Neural cell (in vitro differentiated cells): ENCODE measurements at regions not wholly inside any gene's neighbourhood (a gene's known extent, or its start where the extent isn't known, plus 50 kb on each side); places are given as distances from the start of the nearest gene placed in this dataset.

ENCODE experiments used
- H2AFZ ChIP-seq: fragments of 200-600, 300-800 bp; sonication (generic), shearing (Covaris generic); 2 replicates; pipeline ENCODE4 v1.6.0; 2014; ENCODE audit warnings: low read depth, mild to moderate bottlenecking, antibody characterized with exemption, low read length, moderate library complexity
- H3F3A ChIP-seq: fragments of 200-600 bp; shearing (Covaris generic); 2 replicates; pipeline ENCODE4 v1.6.1; 2016; ENCODE audit warnings: mild to moderate bottlenecking, moderate library complexity, mixed read lengths, antibody characterized with exemption, low read length; ENCODE audit not compliant: insufficient read depth, poor library complexity, severe bottlenecking
- H3K27ac ChIP-seq: fragments of 200-600, 300-800 bp; sonication (generic), shearing (Covaris generic); 2 replicates; pipeline ENCODE4 v1.5.1; 2014; ENCODE audit warnings: mild to moderate bottlenecking, low read length, moderate library complexity
- H3K27me3 ChIP-seq: fragments of 300-800, 200-600 bp; sonication (generic), shearing (Covaris generic); 2 replicates; pipeline ENCODE4 v1.6.0; 2014; ENCODE audit warnings: mild to moderate bottlenecking, low read depth, low read length, moderate library complexity; ENCODE audit not compliant: insufficient read depth
- H3K36me3 ChIP-seq: fragments of 300-800, 200-600 bp; sonication (generic), shearing (Covaris generic); 2 replicates; pipeline ENCODE4 v1.5.1; 2014; ENCODE audit warnings: mild to moderate bottlenecking, antibody characterized with exemption, low read length, moderate library complexity; ENCODE audit not compliant: insufficient read depth
- H3K4me2 ChIP-seq: fragments of 300-800, 200-600 bp; sonication (generic), shearing (Covaris generic); 2 replicates; pipeline ENCODE4 v1.6.0; 2014; ENCODE audit warnings: mild to moderate bottlenecking, low read length
- H3K4me3 ChIP-seq: fragments of 300-800, 200-600 bp; sonication (generic), shearing (Covaris generic); 2 replicates; pipeline ENCODE4 v1.5.1; 2014; ENCODE audit warnings: mild to moderate bottlenecking, low read length, moderate library complexity
- H3K79me2 ChIP-seq: fragments of 200-600 bp; shearing (Covaris generic); replicated peaks from 2 replicates; pipeline ENCODE4 v1.6.0; 2014; ENCODE audit warnings: mild to moderate bottlenecking, low read length, moderate library complexity; ENCODE audit not compliant: insufficient read depth
- H3K9ac ChIP-seq: fragments of 300-800, 200-600 bp; sonication (generic), shearing (Covaris generic); 2 replicates; pipeline ENCODE4 v1.6.1; 2016; ENCODE audit warnings: mild to moderate bottlenecking, low read length, mixed read lengths
- H3K9me2 ChIP-seq: fragments of 200-600 bp; shearing (Covaris generic); 2 replicates; pipeline ENCODE4 v1.6.1; 2016; ENCODE audit warnings: mild to moderate bottlenecking, low read length, mixed read lengths; ENCODE audit not compliant: insufficient read depth
- H3K9me3 ChIP-seq: fragments of 200-600, 300-800 bp; sonication (generic), shearing (Covaris generic); 2 replicates; pipeline ENCODE4 v1.6.1; 2016; ENCODE audit warnings: mild to moderate bottlenecking, mixed run types, low read length, moderate library complexity, mixed read lengths
- H4K20me1 ChIP-seq: fragments of 200-600 bp; shearing (Covaris generic); 2 replicates; pipeline ENCODE4 v1.6.1; 2016; ENCODE audit warnings: mild to moderate bottlenecking, mixed run types; ENCODE audit not compliant: insufficient read depth
- EP300 ChIP-seq: fragments of 450-650 bp; conservative IDR thresholded peaks from 2 replicates; pipeline ENCODE4 v1.6.1; 2014; ENCODE audit warnings: antibody characterized with exemption, mild to moderate bottlenecking, moderate library complexity; ENCODE audit not compliant: poor library complexity, severe bottlenecking
- EZH2 ChIP-seq: fragments of 200-600, 300-800 bp; shearing (Covaris generic), sonication (generic); IDR thresholded peaks from 2 replicates; pipeline ENCODE4 v1.6.1; 2014; ENCODE audit warnings: antibody characterized with exemption, low read length, borderline replicate concordance, mild to moderate bottlenecking; ENCODE audit not compliant: insufficient read depth, poor library complexity, severe bottlenecking
- MXI1 ChIP-seq: fragments of 450-650 bp; conservative IDR thresholded peaks from 2 replicates; pipeline ENCODE4 v1.6.1; 2014; ENCODE audit warnings: antibody characterized with exemption, mild to moderate bottlenecking; ENCODE audit not compliant: poor library complexity, severe bottlenecking
- POLR2AphosphoS5 ChIP-seq: IDR thresholded peaks from 2 replicates; pipeline ENCODE4 v1.6.1; 2012
- RAD21 ChIP-seq: fragments of 450-650 bp; conservative IDR thresholded peaks from 2 replicates; pipeline ENCODE4 v1.6.1; 2014; ENCODE audit warnings: antibody characterized with exemption, mild to moderate bottlenecking, moderate library complexity
- SMC3 ChIP-seq: fragments of 450-650 bp; conservative IDR thresholded peaks from 2 replicates; pipeline ENCODE4 v1.6.1; 2014; ENCODE audit warnings: antibody characterized with exemption, mild to moderate bottlenecking, moderate library complexity; ENCODE audit not compliant: poor library complexity
- TAF1 ChIP-seq: IDR thresholded peaks from 2 replicates; pipeline ENCODE4 v1.6.1; 2012; ENCODE audit warnings: low read depth
- TF ChIP-seq, protein P1 (sequence below): IDR thresholded peaks from 2 replicates; pipeline ENCODE4 v1.6.1; 2012; ENCODE audit warnings: borderline replicate concordance
- TF ChIP-seq, protein P2 (sequence below): fragments of 450-650 bp; IDR thresholded peaks from 2 replicates; pipeline ENCODE4 v1.5.1; 2014; ENCODE audit warnings: antibody characterized with exemption, mild to moderate bottlenecking, moderate library complexity; ENCODE audit not compliant: poor library complexity, severe bottlenecking

- Histone ChIP-seq H3K79me2 (no peaks in the 10 kb centered on the region), H3F3A (no peaks in the 10 kb centered on the region), H3K9me3 (no peaks in the 10 kb centered on the region), H3K9ac (no peak overlapping the region), H3K4me3 (no peak overlapping the region), H2AFZ (no peak overlapping the region), H3K27me3 (no peaks in the 10 kb centered on the region), H3K27ac (no peak overlapping the region), H3K9me2 (no peaks in the 10 kb centered on the region), H4K20me1 (no peaks in the 10 kb centered on the region), H3K36me3 (no peaks in the 10 kb centered on the region), H3K4me2 (no peak overlapping the region)
- TF ChIP-seq, protein P1, sequence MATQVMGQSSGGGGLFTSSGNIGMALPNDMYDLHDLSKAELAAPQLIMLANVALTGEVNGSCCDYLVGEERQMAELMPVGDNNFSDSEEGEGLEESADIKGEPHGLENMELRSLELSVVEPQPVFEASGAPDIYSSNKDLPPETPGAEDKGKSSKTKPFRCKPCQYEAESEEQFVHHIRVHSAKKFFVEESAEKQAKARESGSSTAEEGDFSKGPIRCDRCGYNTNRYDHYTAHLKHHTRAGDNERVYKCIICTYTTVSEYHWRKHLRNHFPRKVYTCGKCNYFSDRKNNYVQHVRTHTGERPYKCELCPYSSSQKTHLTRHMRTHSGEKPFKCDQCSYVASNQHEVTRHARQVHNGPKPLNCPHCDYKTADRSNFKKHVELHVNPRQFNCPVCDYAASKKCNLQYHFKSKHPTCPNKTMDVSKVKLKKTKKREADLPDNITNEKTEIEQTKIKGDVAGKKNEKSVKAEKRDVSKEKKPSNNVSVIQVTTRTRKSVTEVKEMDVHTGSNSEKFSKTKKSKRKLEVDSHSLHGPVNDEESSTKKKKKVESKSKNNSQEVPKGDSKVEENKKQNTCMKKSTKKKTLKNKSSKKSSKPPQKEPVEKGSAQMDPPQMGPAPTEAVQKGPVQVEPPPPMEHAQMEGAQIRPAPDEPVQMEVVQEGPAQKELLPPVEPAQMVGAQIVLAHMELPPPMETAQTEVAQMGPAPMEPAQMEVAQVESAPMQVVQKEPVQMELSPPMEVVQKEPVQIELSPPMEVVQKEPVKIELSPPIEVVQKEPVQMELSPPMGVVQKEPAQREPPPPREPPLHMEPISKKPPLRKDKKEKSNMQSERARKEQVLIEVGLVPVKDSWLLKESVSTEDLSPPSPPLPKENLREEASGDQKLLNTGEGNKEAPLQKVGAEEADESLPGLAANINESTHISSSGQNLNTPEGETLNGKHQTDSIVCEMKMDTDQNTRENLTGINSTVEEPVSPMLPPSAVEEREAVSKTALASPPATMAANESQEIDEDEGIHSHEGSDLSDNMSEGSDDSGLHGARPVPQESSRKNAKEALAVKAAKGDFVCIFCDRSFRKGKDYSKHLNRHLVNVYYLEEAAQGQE, result no peak
- TF ChIP-seq, protein P2, sequence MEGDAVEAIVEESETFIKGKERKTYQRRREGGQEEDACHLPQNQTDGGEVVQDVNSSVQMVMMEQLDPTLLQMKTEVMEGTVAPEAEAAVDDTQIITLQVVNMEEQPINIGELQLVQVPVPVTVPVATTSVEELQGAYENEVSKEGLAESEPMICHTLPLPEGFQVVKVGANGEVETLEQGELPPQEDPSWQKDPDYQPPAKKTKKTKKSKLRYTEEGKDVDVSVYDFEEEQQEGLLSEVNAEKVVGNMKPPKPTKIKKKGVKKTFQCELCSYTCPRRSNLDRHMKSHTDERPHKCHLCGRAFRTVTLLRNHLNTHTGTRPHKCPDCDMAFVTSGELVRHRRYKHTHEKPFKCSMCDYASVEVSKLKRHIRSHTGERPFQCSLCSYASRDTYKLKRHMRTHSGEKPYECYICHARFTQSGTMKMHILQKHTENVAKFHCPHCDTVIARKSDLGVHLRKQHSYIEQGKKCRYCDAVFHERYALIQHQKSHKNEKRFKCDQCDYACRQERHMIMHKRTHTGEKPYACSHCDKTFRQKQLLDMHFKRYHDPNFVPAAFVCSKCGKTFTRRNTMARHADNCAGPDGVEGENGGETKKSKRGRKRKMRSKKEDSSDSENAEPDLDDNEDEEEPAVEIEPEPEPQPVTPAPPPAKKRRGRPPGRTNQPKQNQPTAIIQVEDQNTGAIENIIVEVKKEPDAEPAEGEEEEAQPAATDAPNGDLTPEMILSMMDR, result no peak
- TF ChIP-seq MXI1, result no peak
- no peak for TF ChIP-seq EZH2
- no peak for TF ChIP-seq EP300
- TF ChIP-seq SMC3, result no peak
- no peak for TF ChIP-seq RAD21
- no peak for TF ChIP-seq TAF1
- no peak for TF ChIP-seq POLR2AphosphoS5
Observed at GRCh38 chr5:127133071-127133470, 59.8 kb upstream of the C5orf63 start.

- H3F3A ChIP-seq, result no peaks in the 10 kb centered on the region
- H3K27ac ChIP-seq, result no peak overlapping the region
- no peak overlapping the region for H3K4me3 ChIP-seq
- H2AFZ ChIP-seq, result no peak overlapping the region
- no peaks in the 10 kb centered on the region for H3K79me2 ChIP-seq
- H4K20me1 ChIP-seq, result no peaks in the 10 kb centered on the region
- no peaks in the 10 kb centered on the region for H3K27me3 ChIP-seq
- no peaks in the 10 kb centered on the region for H3K9me3 ChIP-seq
- H3K9ac ChIP-seq, result no peak overlapping the region
- no peaks in the 10 kb centered on the region for H3K36me3 ChIP-seq
- no peak overlapping the region for H3K4me2 ChIP-seq
- TF ChIP-seq, protein P2, result no peak
- TF ChIP-seq EP300 (no peak), MXI1 (no peak), SMC3 (no peak), POLR2AphosphoS5 (no peak), EZH2 (no peak)
- TF ChIP-seq, protein P1, result no peak
- H3K9me2 ChIP-seq, result no peaks in the 10 kb centered on the region
Observed at GRCh38 chr5:127136908-127137307, 63.6 kb upstream of the C5orf63 start.
